Right atrium auricular region (tissue), 2 donors: ENCODE measurements at regions not wholly inside any gene's neighbourhood (a gene's known extent, or its start where the extent isn't known, plus 50 kb on each side); places are given as distances from the start of the nearest gene placed in this dataset.

Source experiments
- DNase-seq: peaks from one replicate; pipeline ENCODE4 v3.0.0-alpha.2; 2019; ENCODE audit warnings: low spot score
- H3K27ac ChIP-seq, 2 donors: fragments of 200-600 bp; sonication (generic); 1 replicate in 1 of 2; 2 replicates in 1 of 2; pipeline ENCODE4 v1.5.1; 2016 to 2019
- H3K27me3 ChIP-seq, 2 donors: fragments of 200-600 bp; sonication (generic); one replicate each; pipeline versions ENCODE4 v1.5.1 to v1.6.0; 2017 to 2019
- H3K36me3 ChIP-seq: fragments of 200-600 bp; sonication (generic); one replicate; pipeline ENCODE4 v1.5.1; 2016
- H3K4me1 ChIP-seq, 2 donors: fragments of 200-600 bp; sonication (generic); one replicate each; pipeline versions ENCODE4 v1.5.1 to v1.6.0; 2017 to 2019
- H3K4me3 ChIP-seq, 2 donors: fragments of 200-600 bp; sonication (generic); 1 replicate in 1 of 2; 2 replicates in 1 of 2; pipeline ENCODE4 v1.5.1; 2017 to 2019; ENCODE audit warnings: mild to moderate bottlenecking in 1 of 2, moderate library complexity in 1 of 2
- H3K9me3 ChIP-seq, 2 donors: fragments of 200-600 bp; sonication (generic); one replicate each; pipeline ENCODE4 v1.5.1; 2019
- TF ChIP-seq, protein P1 (sequence below), 2 donors: fragments of 200-600 bp; sonication (generic); IDR thresholded peaks; one replicate each; pipeline ENCODE4 v1.5.1; 2019; ENCODE audit warnings: antibody characterized with exemption in 2 of 2

DNA sequence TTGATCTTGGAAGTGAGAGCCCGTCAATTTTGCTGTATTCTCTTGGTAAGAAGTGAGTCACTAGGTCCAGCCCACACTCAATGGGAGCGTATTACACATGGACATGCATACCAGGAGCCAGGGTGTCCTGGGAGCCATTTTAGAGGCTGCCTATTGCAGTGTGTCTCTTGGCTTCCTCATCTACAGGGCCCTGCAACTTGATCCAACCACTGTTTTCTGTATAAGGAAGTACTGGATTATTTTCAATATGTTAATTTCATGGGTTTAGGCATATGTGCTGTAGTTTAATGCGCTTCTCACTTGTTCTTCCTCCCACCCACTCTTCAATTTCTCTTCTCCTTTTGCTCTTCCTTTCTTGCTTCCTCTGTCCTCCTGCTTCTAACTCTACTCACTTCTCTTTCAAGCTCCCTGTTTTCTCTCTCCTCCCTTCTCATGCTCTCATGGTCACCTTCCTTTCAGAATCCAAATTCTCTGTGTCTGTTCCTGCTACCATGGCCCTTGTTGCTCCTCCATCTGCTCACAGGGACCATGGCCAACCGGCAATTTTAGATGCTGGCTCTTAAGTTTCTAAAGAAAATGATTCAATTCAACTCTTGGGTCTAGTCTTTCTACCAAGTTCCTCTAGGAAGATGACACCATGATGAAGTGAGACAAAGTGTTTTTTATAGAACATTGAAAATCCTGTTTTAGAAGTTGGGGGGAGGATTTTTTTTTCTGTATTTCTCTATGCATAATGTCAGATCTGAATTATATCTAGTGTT is 152.0 kb upstream of the ZEB2 start:
- no peak overlapping the region for H3K4me3 ChIP-seq
- H3K27ac ChIP-seq, result peak overlapping the region in 1 of 2 donors; percentile 33
- H3K4me1 ChIP-seq, result no peaks in the 10 kb centered on the region
- DNase-seq, result no peak
- H3K9me3 ChIP-seq, result no peaks in the 10 kb centered on the region
- no peaks in the 10 kb centered on the region for H3K36me3 ChIP-seq
- TF ChIP-seq, protein P1, sequence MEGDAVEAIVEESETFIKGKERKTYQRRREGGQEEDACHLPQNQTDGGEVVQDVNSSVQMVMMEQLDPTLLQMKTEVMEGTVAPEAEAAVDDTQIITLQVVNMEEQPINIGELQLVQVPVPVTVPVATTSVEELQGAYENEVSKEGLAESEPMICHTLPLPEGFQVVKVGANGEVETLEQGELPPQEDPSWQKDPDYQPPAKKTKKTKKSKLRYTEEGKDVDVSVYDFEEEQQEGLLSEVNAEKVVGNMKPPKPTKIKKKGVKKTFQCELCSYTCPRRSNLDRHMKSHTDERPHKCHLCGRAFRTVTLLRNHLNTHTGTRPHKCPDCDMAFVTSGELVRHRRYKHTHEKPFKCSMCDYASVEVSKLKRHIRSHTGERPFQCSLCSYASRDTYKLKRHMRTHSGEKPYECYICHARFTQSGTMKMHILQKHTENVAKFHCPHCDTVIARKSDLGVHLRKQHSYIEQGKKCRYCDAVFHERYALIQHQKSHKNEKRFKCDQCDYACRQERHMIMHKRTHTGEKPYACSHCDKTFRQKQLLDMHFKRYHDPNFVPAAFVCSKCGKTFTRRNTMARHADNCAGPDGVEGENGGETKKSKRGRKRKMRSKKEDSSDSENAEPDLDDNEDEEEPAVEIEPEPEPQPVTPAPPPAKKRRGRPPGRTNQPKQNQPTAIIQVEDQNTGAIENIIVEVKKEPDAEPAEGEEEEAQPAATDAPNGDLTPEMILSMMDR (IDR thresholded peaks at IDR 0.05), result no peak
- no peaks in the 10 kb centered on the region for H3K27me3 ChIP-seq

DNA sequence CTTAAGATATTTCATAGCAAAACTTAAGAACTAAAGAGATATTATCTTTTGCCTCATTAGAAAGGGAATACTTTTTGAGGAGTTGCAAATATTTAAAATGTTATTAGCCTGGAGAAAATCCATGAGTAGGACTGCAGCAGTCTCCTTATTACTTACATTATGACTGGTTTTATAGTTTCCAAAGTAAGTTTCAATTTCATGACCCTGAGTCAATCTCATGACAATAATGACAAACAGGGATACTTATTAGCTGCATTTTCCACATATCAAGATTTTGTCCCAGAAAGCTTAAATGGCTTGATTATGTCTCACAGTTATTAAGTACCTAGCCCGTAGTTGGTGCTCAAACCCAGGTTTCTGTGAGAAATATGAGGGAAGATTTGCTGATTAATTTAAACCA is 150.8 kb upstream of the ZEB2 start:
- Histone ChIP-seq H3K27ac (no peak overlapping the region), H3K4me1 (peaks cover 0 to 7% of the 10 kb centered on the region in 2 donors), H3K9me3 (no peaks in the 10 kb centered on the region), H3K36me3 (no peaks in the 10 kb centered on the region), H3K27me3 (no peaks in the 10 kb centered on the region), H3K4me3 (no peak overlapping the region)
- TF ChIP-seq, protein P1 (IDR thresholded peaks at IDR 0.05), result no peak
- DNase-seq, result no peak

DNA sequence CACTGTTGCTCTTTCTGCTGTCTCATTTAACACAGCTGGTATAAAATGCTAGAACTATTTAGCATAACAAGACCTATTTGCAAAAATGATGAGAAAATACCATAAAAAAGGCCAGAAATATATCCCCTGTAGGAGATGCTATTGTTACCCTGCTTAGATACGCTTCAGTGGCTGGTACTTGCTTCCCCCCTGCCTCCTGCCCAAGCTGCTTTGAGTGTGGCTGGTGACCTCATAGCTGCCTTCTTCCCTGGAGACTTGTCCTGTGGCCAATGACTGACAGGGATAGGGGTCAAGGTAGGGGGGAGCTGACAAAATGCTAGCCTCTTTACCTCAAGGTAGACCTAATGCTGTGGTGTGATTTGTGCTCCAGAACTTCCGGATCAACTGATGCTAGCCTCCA is 150.2 kb upstream of the ZEB2 start:
- no peaks in the 10 kb centered on the region for H3K27me3 ChIP-seq
- TF ChIP-seq, protein P1 (IDR thresholded peaks at IDR 0.05), result no peak
- H3K27ac ChIP-seq, result no peak overlapping the region
- no peak for DNase-seq
- H3K4me3 ChIP-seq, result no peak overlapping the region
- peaks cover 0 to 13% of the 10 kb centered on the region in 2 donors for H3K4me1 ChIP-seq
- H3K9me3 ChIP-seq, result no peaks in the 10 kb centered on the region
- H3K36me3 ChIP-seq, result no peaks in the 10 kb centered on the region

DNA sequence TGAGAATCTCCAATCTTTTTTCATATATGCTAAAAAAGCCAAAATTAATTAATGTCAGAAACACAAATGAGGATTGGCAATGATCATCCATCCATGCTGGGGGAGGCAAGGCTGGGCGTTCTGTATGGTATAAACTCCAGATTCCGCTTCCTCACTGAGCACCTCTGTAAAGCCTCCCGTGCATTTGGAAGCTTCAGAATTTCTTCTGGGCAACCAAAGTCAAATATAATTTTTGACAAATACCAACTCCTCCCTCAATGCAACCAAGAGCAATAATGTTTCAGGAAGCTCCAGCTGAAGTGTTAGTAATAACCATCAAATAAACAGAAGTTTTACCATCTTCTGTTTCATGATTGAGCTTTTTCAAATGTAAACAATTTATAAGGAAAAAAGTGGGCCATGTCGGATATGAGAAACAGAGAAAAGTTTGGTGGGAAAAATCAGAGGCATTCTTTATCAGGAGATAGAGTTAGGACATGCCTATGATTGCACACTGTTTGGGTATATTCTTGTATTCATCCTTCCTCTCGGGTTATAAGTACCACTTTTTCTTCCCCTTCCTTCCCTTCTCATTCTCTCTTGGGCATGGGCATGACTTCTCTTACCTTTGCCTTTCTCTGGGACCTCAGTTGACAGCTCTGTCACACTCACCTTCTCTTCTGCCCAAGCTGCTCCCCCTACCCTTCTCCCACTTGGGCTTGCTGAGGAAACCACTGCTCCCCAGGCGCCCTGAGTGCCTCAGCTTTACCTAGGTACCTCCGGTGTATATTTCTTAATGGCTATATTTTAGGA is 149.5 kb upstream of the ZEB2 start:
- H3K27ac ChIP-seq, result no peak overlapping the region
- H3K27me3 ChIP-seq, result no peaks in the 10 kb centered on the region
- H3K4me3 ChIP-seq, result no peak overlapping the region
- no peaks in the 10 kb centered on the region for H3K9me3 ChIP-seq
- no peaks in the 10 kb centered on the region for H3K36me3 ChIP-seq
- TF ChIP-seq, protein P1 (IDR thresholded peaks at IDR 0.05), result no peak
- no peak for DNase-seq
- H3K4me1 ChIP-seq, result peaks cover 0 to 13% of the 10 kb centered on the region in 2 donors

DNA sequence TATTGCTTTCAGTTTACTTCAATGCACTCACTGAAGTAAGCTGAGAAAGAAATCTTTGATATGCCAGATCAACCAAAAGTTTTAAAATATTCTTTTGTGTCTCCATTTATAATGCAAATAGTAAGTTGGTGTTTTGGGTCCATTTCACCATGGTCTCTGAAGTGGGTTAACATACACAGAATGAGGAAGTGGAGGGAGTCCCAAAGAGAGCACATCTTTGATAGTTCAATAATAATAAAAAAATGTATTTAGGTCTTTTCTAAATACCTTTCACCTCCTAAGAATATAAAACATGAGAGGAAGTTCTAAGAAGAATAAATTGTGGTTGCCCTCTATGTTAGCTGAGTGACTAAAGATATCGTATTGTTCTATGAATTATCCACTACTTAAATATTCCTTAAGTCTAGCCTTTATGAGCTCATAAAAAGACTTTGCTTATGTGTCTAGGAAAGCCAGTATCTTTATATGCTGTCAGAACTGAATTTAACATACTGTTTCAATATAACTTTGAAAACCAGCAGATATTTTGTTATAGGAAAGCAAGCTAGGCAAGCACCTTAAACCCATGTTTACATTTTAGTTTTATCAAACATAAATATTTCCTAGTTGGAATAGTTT is 148.7 kb upstream of the ZEB2 start:
- TF ChIP-seq, protein P1 (IDR thresholded peaks at IDR 0.05), result no peak
- Histone ChIP-seq H3K36me3 (no peaks in the 10 kb centered on the region), H3K9me3 (no peaks in the 10 kb centered on the region), H3K4me3 (no peak overlapping the region), H3K27ac (no peak overlapping the region), H3K4me1 (peaks cover 0 to 13% of the 10 kb centered on the region in 2 donors), H3K27me3 (no peaks in the 10 kb centered on the region)
- no peak for DNase-seq
